ENCODE measurements at regions not wholly inside any gene's neighbourhood (a gene's known extent, or its start where the extent isn't known, plus 50 kb on each side); places are given as distances from the start of the nearest gene placed in this dataset.
A peak's percentile ranks its signal among the peaks of the same experiment; 100 is the strongest.

DNA sequence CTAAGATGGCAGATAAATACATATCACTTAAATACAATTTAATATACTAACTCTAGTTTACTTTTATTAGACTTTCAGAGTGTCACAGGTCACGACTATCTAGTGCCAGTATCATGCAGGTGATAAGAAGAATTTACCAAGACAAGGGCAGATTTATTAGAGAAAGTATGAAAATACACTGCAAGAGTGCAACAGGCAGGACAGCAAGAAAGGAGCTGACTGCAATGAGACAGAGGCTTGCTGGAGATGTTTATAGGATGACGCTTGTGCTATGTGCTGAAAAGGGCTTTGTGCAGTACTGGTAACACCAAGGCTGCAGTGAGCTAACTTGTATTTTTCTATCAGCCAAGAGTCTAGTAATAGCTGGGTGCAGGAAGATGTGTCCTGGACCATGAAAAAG, 96.7 kb upstream of the QRFPR start:
- Mint-ChIP-seq H3K4me3 (no peak overlapping the region), H3K36me3 (ENCODE audit: low read depth) (no peaks in the 10 kb centered on the region), H3K4me1 (no peaks in the 10 kb centered on the region), H3K27ac (no peak overlapping the region), H3K9me3 (no peaks in the 10 kb centered on the region), H3K27me3 (peaks cover under 1% of the 10 kb centered on the region)
- no peak for ATAC-seq (replicated peaks)

DNA sequence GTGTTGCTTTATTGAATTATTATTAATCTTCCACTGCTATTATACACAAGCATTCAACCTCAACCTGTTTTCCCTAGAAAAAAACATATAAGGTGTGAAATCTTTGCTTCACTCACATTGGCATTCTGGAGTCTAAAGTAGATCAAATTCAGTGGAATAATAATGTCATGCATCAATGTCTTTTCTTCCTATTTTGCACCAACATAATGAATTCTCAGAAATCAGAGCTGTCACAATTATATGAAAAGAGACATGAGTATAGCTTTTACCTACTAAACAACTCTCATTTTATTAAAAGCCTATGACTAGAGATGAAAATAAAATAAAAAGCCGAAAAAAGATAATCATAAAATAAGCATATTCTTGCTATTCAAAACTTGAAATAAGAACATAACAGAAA, 96.3 kb upstream of the QRFPR start:
- Mint-ChIP-seq H3K4me1 (no peaks in the 10 kb centered on the region), H3K4me3 (no peak overlapping the region), H3K27me3 (no peaks in the 10 kb centered on the region), H3K27ac (no peak overlapping the region), H3K36me3 (ENCODE audit: low read depth) (no peaks in the 10 kb centered on the region), H3K9me3 (no peaks in the 10 kb centered on the region)
- no peak for ATAC-seq (replicated peaks)

DNA sequence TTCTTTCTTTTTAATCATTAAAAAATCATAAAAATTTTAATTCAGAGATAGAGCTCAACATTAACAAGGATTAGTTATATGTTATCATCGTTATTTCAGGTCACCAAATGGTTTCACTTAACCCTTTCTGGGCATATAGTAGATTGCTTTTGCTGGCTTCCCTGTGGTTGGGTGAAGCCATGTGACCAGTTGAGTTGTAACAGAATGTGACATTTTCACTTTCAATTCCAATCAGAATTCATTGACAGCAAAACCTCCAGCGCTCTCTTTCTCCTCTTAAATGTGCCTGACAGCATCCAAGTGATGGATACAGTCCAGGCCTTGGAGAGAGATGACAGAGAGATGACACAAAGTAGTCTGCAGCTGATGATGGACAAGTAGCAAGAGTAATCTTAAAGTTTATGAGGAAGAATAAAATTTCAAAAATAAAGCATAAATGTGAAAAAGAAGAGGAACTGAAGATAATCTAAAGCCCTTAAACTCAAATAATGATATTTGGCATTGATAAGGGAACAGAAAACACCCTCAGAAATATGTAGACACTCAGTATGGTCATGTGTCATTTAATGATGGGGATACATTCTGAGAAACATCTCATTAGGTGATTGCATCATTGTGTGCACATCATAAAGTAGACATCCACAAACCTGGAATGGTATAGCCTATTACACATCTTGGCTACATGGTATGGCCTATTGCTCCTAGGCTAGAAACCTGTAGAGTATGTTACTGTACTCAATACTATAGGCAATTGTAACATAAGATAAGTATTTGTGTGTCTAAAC, 92.3 kb upstream of the QRFPR start:
- ATAC-seq (replicated peaks), result no peak
- H3K27ac Mint-ChIP-seq, result no peak overlapping the region
- H3K9me3 Mint-ChIP-seq, result no peaks in the 10 kb centered on the region
- H3K36me3 Mint-ChIP-seq (ENCODE audit: low read depth), result no peaks in the 10 kb centered on the region
- peaks cover 5% of the 10 kb centered on the region for H3K27me3 Mint-ChIP-seq
- H3K4me3 Mint-ChIP-seq, result no peak overlapping the region
- H3K4me1 Mint-ChIP-seq, result no peaks in the 10 kb centered on the region

DNA sequence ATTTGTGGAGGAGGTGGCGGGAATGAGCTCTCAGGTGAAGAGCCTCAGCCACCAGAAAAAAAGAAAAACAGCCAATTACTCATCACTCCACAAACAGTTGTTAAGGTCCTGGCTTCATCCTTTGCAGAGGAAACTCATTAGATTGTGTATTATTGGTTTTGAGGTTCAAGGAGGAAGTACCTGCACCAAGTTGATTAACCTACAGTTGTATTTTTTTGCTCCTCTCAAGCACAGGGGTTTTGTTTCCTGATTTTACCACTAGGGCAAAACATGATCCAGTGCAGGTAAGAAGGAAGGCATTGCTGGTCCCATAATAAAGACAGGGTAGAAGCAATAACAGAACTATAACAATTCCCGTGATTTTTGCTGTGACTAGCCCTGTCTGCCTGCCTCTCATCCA, 84.0 kb upstream of the QRFPR start:
- no peaks in the 10 kb centered on the region for H3K36me3 Mint-ChIP-seq (ENCODE audit: low read depth)
- H3K9me3 Mint-ChIP-seq, result peaks cover 4% of the 10 kb centered on the region
- H3K27ac Mint-ChIP-seq, result no peak overlapping the region
- H3K4me1 Mint-ChIP-seq, result no peaks in the 10 kb centered on the region
- H3K4me3 Mint-ChIP-seq, result no peak overlapping the region
- no peak for ATAC-seq (replicated peaks)
- peaks cover 22% of the 10 kb centered on the region for H3K27me3 Mint-ChIP-seq

DNA sequence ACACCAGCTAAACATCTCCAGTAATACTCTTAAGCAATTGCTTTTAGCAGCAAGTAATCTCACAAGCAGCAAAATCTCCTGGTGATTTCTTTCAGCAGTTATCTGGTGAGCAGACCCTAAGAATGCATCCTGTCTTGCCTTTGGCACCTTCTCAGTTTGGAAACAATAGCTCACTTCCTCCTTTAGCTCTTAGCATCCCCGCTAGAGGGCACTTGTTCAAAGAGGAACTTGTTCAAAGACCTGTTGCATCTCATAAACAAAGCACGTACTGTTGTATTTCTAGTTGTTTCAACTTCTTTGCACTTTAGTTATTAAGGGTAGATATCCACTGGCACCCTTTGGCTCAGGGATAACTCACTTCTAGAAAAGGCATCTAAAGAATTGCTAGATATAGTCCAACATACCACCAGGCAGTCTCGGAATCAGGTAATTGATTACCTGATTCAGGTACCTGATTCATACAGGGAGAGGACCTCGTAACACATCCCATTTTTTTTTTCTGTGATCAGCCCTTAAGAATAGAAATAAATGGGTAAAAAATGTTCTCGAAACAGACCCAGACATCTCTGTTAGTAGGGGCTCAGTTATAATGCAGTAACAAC, 81.9 kb upstream of the QRFPR start:
- H3K27ac Mint-ChIP-seq, result no peak overlapping the region
- no peak overlapping the region for H3K4me3 Mint-ChIP-seq
- H3K4me1 Mint-ChIP-seq, result no peaks in the 10 kb centered on the region
- H3K9me3 Mint-ChIP-seq, result peaks cover 4% of the 10 kb centered on the region
- ATAC-seq (replicated peaks), result peak; percentile 59
- H3K27me3 Mint-ChIP-seq, result peaks cover 30% of the 10 kb centered on the region
- no peaks in the 10 kb centered on the region for H3K36me3 Mint-ChIP-seq (ENCODE audit: low read depth)

DNA sequence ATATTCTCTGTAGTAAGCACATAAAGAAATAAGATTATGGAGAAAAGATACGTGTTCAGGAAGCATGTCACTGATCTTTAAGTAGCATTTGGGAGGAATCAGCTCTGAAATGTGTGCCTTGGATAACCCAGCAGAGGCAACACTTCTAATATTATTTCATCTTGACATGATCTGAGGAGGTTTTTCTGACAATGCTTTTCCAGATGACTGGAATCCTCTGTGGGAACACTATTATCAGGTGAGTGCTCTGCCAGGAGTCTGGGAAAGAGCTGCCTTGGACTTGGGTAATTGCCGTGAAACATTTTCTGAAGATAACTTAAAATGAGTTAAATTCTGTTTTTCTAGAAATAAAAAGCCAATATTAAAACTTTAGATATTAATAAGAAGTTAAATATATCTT, 78.2 kb upstream of the QRFPR start:
- Mint-ChIP-seq H3K27me3 (peaks cover 34% of the 10 kb centered on the region), H3K27ac (no peak overlapping the region), H3K9me3 (no peaks in the 10 kb centered on the region), H3K36me3 (ENCODE audit: low read depth) (no peaks in the 10 kb centered on the region), H3K4me1 (no peaks in the 10 kb centered on the region), H3K4me3 (no peak overlapping the region)
- no peak for ATAC-seq (replicated peaks)

DNA sequence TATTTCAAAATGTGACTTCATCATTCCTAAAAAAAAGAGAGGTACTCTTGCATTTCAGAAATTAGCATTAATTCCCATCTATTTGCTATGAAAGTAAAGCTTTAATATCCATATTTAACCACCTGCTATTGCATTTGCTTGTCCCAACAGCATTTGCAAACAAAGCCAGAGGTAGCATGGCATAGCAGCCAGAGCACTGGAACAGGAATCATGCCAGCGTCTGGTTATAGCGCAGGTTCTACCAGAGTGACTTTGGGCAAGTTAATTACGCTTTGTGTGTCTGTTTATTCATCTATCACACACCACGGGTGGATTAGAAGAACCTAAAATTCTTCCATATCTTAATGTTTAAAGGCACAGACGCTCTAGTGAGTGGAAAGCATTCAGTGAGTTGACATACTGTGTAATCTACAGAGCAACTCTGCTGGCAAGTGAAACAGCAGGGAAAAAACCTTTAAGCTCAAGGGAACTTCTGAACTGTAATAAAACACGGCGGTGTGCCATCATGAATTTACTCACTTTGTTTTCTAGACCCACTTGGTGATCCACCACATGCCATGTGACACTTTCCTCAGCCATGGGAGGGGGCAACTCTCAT, 76.6 kb upstream of the QRFPR start:
- peaks cover 36% of the 10 kb centered on the region for H3K27me3 Mint-ChIP-seq
- H3K4me3 Mint-ChIP-seq, result no peak overlapping the region
- H3K36me3 Mint-ChIP-seq (ENCODE audit: low read depth), result no peaks in the 10 kb centered on the region
- no peak overlapping the region for H3K27ac Mint-ChIP-seq
- no peak for ATAC-seq (replicated peaks)
- H3K4me1 Mint-ChIP-seq, result no peaks in the 10 kb centered on the region
- no peaks in the 10 kb centered on the region for H3K9me3 Mint-ChIP-seq

DNA sequence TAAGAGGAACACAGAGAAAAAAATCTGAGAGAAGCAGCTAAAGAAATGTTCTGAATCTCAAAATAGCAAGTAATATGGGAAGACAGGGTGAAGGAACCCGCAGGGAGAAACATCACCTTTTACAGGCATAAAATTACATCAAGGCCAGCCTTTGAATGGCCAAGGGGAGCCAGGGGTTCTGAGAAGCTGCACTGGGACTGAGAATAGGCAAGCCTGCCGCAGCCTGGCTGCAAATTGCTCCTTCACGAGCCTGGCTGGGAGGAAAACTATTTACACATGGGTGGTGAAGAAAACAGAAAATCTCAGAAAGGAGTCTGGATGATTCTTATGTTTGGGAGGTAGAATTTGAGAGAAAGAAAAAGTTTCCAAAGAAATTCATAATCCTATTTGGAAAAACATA, 74.5 kb upstream of the QRFPR start:
- H3K27me3 Mint-ChIP-seq, result peaks cover 32% of the 10 kb centered on the region

DNA sequence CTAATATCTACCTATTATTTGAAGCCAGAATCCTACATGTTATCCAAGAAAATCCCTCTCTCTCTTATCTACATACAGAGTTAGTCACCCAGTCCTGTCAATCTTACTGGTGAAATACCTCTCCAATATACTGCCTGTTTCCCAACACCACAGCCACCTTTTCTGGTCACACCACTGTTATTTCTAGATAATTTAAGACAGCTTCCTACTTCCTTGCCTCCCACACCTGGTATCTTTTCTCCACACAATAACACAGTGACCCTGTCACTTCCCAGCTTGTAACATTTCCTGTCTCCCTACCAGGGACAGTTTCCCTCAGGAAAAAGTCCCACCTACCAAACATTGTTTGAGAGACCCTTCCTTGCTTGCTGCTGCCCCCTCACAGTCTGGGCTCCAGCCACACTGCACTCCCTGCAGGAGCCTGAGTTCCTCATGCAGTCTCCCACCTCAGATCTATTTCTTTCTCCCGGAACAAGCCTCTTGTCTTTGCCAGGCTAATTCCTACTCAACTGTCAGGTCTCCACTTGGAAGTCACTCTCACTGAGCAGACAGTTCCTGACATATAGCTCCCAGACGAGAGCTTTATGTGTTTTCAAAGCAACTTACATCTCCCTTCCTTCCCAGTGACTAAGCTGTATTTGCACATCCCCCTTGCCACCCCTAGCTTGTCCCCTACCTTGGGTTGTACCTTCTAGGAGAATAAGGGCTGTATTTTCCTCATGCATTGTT, 73.6 kb upstream of the QRFPR start:
- Mint-ChIP-seq H3K9me3 (no peaks in the 10 kb centered on the region), H3K27me3 (peaks cover 32% of the 10 kb centered on the region), H3K4me1 (no peaks in the 10 kb centered on the region), H3K36me3 (ENCODE audit: low read depth) (no peaks in the 10 kb centered on the region), H3K4me3 (no peak overlapping the region), H3K27ac (no peak overlapping the region)
- ATAC-seq (replicated peaks), result no peak

More for the DNA sequence above, 74.5 kb upstream of the QRFPR start:
- H3K36me3 Mint-ChIP-seq (ENCODE audit: low read depth), result no peaks in the 10 kb centered on the region
- H3K27ac Mint-ChIP-seq, result no peak overlapping the region
- no peaks in the 10 kb centered on the region for H3K9me3 Mint-ChIP-seq
- H3K4me3 Mint-ChIP-seq, result no peak overlapping the region
- ATAC-seq (replicated peaks), result no peak
- no peaks in the 10 kb centered on the region for H3K4me1 Mint-ChIP-seq

DNA sequence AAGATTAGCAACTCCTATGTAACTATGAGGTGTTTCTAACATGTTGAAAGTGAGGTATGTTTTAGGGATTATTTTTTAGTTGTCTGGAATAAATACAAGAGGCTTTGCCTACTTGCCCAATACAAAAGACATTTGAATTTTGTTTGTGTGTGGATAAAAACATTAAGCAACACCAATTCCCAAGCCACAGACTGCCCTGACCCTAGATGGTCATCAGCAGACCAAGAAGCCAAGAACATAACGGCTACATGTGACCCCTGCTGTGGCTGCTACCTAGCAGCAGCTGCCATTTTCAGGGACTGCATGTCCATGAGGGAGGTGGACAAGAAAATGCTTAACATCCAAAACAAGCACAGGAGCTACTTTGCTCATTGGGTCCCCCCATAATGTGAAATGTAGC, 70.5 kb upstream of the QRFPR start:
- no peak overlapping the region for H3K27ac Mint-ChIP-seq
- peaks cover 23% of the 10 kb centered on the region for H3K27me3 Mint-ChIP-seq
- H3K9me3 Mint-ChIP-seq, result peaks cover 3% of the 10 kb centered on the region
- no peak overlapping the region for H3K4me3 Mint-ChIP-seq
- no peak for ATAC-seq (replicated peaks)
- no peaks in the 10 kb centered on the region for H3K36me3 Mint-ChIP-seq (ENCODE audit: low read depth)
- no peaks in the 10 kb centered on the region for H3K4me1 Mint-ChIP-seq

DNA sequence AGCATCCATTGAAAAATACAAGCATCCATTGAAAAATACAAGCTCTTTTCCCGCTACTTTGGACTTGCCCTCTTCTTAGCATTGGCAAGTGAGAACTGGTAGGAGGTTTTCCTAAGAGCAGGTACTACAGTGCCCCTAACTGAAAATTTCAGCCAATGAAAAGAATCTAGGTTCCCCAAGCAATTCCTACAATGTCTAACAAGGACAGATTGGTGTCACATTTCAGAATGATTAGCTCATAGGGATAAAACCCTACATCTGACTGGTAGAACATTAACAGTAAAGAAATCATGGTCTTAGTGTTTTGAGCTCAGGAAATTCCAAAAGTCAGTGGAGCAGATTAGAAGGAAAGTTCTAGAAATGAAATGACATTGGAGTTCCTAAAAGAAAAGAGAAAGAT, 68.6 kb upstream of the QRFPR start:
- peaks cover 16% of the 10 kb centered on the region for H3K27me3 Mint-ChIP-seq
- H3K4me1 Mint-ChIP-seq, result no peaks in the 10 kb centered on the region

DNA sequence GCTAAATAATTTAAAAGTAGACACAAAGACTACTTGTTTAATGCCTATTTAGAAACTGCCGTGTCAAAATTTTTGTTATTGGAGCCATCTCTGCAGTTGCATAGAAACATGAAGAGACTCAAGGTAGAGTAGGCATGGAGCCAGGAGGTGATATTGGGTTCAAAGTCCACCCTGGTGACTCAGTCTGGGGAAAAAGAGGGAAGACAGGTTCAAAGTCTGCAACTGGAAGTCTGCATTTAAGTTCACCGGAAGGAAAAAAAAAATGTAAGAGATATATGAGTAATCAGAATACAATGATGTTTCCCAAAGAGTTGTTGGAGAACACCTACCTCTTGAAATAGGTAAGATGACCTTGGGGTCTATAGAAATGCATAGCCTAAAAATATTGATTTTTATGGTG, 67.4 kb upstream of the QRFPR start:
- Mint-ChIP-seq H3K4me1 (no peaks in the 10 kb centered on the region), H3K4me3 (no peak overlapping the region), H3K27ac (no peak overlapping the region), H3K36me3 (ENCODE audit: low read depth) (no peaks in the 10 kb centered on the region), H3K27me3 (peaks cover 10% of the 10 kb centered on the region), H3K9me3 (peaks cover 3% of the 10 kb centered on the region)
- ATAC-seq (replicated peaks), result no peak

More for the DNA sequence above, 68.6 kb upstream of the QRFPR start:
- H3K27ac Mint-ChIP-seq, result no peak overlapping the region
- no peak for ATAC-seq (replicated peaks)
- peaks cover 3% of the 10 kb centered on the region for H3K9me3 Mint-ChIP-seq
- H3K4me3 Mint-ChIP-seq, result no peak overlapping the region
- no peaks in the 10 kb centered on the region for H3K36me3 Mint-ChIP-seq (ENCODE audit: low read depth)

DNA sequence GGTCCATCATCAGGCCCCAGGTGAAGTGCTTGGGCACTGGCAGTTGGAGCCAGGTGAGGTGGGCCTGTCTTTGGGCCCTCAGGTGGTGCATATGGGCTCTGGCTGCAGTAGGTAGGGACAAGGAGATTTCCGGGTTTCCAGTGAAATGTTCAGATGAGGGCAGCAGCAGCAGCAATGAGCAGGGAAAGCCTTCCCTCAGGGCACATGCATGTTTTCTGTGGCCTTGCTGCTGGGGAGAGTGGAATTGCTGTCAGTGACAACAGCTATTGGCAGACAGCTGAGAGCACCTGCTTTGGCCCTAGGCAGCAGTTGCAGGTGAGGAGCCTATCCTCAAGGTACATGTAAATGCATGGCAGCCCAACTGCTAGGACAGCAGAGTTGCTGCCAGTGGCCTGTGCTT, 58.9 kb upstream of the QRFPR start:
- H3K27ac Mint-ChIP-seq, result no peak overlapping the region
- ATAC-seq (replicated peaks), result no peak
- H3K27me3 Mint-ChIP-seq, result peaks cover 34% of the 10 kb centered on the region
- no peaks in the 10 kb centered on the region for H3K4me1 Mint-ChIP-seq
- H3K36me3 Mint-ChIP-seq (ENCODE audit: low read depth), result no peaks in the 10 kb centered on the region
- peaks cover 19% of the 10 kb centered on the region for H3K9me3 Mint-ChIP-seq
- H3K4me3 Mint-ChIP-seq, result no peak overlapping the region

Measured in activated T-helper 17 cell treated with anti-CD3 and anti-CD28 coated beads, Interleukin-2, amount 50 U/mL, for 72 hours (primary cell).